H1 (cell line): ENCODE measurements at regions not wholly inside any gene's neighbourhood (a gene's known extent, or its start where the extent isn't known, plus 50 kb on each side); places are given as distances from the start of the nearest gene placed in this dataset.

Experiments
- PHF8 ChIP-seq: fragments of 200-600 bp; sonication (generic); conservative IDR thresholded peaks from 2 replicates; pipeline ENCODE4 v1.7.1; 2012; ENCODE audit warnings: low read depth, mild to moderate bottlenecking, inconsistent platforms, low read length, moderate library complexity

- TF ChIP-seq PHF8 = no peak
Observed at GRCh38 chr6:111971866-111972532, 81.9 kb upstream of the CCN6 start (continued).
